SU-DHL-6 (cell line): ENCODE measurements at regions not wholly inside any gene's neighbourhood (a gene's known extent, or its start where the extent isn't known, plus 50 kb on each side); places are given as distances from the start of the nearest gene placed in this dataset.

ENCODE experiments used
- H2AFZ ChIP-seq: fragments of 200-600 bp; sonication (generic); 2 replicates; pipeline ENCODE4 v1.6.1; 2014; ENCODE audit warnings: low read depth, mild to moderate bottlenecking, moderate library complexity, mixed read lengths, antibody characterized with exemption, low read length; ENCODE audit not compliant: severe bottlenecking
- H3F3A ChIP-seq: fragments of 200-600 bp; shearing (Covaris generic); 2 replicates; pipeline ENCODE4 v1.6.0; 2016; ENCODE audit warnings: antibody characterized with exemption, mild to moderate bottlenecking; ENCODE audit not compliant: insufficient read depth
- H3K27ac ChIP-seq: fragments of 200-600 bp; sonication (generic); 2 replicates; pipeline ENCODE4 v1.5.1; 2016; ENCODE audit warnings: low read depth, mild to moderate bottlenecking, low read length, moderate library complexity, mixed read lengths
- H3K27me3 ChIP-seq: fragments of 200-600 bp; sonication (generic), shearing (Covaris generic); 2 replicates; pipeline ENCODE4 v1.6.0; 2014; ENCODE audit warnings: mild to moderate bottlenecking, low read length
- H3K36me3 ChIP-seq: fragments of 200-600 bp; sonication (generic); 2 replicates; pipeline ENCODE4 v1.6.1; 2014; ENCODE audit warnings: mild to moderate bottlenecking, low read length, mixed read lengths
- H3K4me2 ChIP-seq: fragments of 300-600, 200-600 bp; shearing (Covaris generic), sonication (generic); 2 replicates; pipeline ENCODE4 v1.6.0; 2014; ENCODE audit warnings: low read length, low read depth, mild to moderate bottlenecking; ENCODE audit not compliant: poor library complexity, severe bottlenecking
- H3K4me3 ChIP-seq: fragments of 200-600 bp; sonication (generic); 2 replicates; pipeline ENCODE4 v1.5.1; 2014; ENCODE audit warnings: antibody characterized with exemption, low read length, mild to moderate bottlenecking, mixed read lengths; ENCODE audit not compliant: insufficient read depth, poor library complexity, severe bottlenecking
- H3K79me2 ChIP-seq: fragments of 200-600 bp; sonication (generic); 2 replicates; pipeline ENCODE4 v1.6.1; 2014; ENCODE audit warnings: mild to moderate bottlenecking, low read length, moderate library complexity; ENCODE audit not compliant: insufficient read depth
- H3K9ac ChIP-seq: fragments of 200-600 bp; sonication (generic); 2 replicates; pipeline ENCODE4 v1.7.0; 2014; ENCODE audit warnings: mild to moderate bottlenecking, low read length
- H3K9me2 ChIP-seq: fragments of 200-600 bp; sonication (generic); replicated peaks from 2 replicates; pipeline ENCODE4 v1.6.1; 2014; ENCODE audit warnings: low read length; ENCODE audit not compliant: insufficient read depth
- H3K9me3 ChIP-seq: fragments of 200-600 bp; sonication (generic); 2 replicates; pipeline ENCODE4 v1.6.1; 2014; ENCODE audit warnings: low read length, mixed read lengths; ENCODE audit not compliant: insufficient read depth
- H4K20me1 ChIP-seq: fragments of 200-600 bp; sonication (generic); 2 replicates; pipeline ENCODE4 v1.6.1; 2014; ENCODE audit warnings: low read depth, mild to moderate bottlenecking, antibody characterized with exemption, low read length, moderate library complexity, mixed read lengths
- EZH2phosphoT487 ChIP-seq: fragments of 200-600 bp; sonication (generic), shearing (Covaris generic); conservative IDR thresholded peaks from 2 replicates; pipeline ENCODE4 v1.6.1; 2018; ENCODE audit warnings: mild to moderate bottlenecking, antibody characterized with exemption, low read length, moderate library complexity, mixed read lengths
- TF ChIP-seq, protein P1 (sequence below): fragments of 200-600 bp; sonication (generic); IDR thresholded peaks from one replicate; pipeline ENCODE4 v1.5.1; 2017; ENCODE audit warnings: antibody characterized with exemption, mild to moderate bottlenecking, low read length, moderate library complexity; ENCODE audit not compliant: insufficient read depth, poor library complexity, severe bottlenecking

GRCh38 chr3:55156851-55157650 is 229.2 kb upstream of the LRTM1 start:
- Histone ChIP-seq H3K27ac (no peak overlapping the region), H3K9me2 (no peaks in the 10 kb centered on the region), H3K79me2 (no peaks in the 10 kb centered on the region), H3K9me3 (no peaks in the 10 kb centered on the region), H3K4me2 (no peak overlapping the region), H3K4me3 (no peak overlapping the region), H3K27me3 (no peaks in the 10 kb centered on the region), H2AFZ (no peak overlapping the region), H3F3A (no peaks in the 10 kb centered on the region), H3K9ac (no peak overlapping the region), H4K20me1 (no peaks in the 10 kb centered on the region), H3K36me3 (no peaks in the 10 kb centered on the region)
- TF ChIP-seq, protein P1, sequence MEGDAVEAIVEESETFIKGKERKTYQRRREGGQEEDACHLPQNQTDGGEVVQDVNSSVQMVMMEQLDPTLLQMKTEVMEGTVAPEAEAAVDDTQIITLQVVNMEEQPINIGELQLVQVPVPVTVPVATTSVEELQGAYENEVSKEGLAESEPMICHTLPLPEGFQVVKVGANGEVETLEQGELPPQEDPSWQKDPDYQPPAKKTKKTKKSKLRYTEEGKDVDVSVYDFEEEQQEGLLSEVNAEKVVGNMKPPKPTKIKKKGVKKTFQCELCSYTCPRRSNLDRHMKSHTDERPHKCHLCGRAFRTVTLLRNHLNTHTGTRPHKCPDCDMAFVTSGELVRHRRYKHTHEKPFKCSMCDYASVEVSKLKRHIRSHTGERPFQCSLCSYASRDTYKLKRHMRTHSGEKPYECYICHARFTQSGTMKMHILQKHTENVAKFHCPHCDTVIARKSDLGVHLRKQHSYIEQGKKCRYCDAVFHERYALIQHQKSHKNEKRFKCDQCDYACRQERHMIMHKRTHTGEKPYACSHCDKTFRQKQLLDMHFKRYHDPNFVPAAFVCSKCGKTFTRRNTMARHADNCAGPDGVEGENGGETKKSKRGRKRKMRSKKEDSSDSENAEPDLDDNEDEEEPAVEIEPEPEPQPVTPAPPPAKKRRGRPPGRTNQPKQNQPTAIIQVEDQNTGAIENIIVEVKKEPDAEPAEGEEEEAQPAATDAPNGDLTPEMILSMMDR: no peak
- no peak for TF ChIP-seq EZH2phosphoT487

GRCh38 chr3:55147856-55148720 is 220.2 kb upstream of the LRTM1 start:
- Histone ChIP-seq H3K27ac (no peak overlapping the region), H3K36me3 (no peaks in the 10 kb centered on the region), H3K79me2 (no peaks in the 10 kb centered on the region), H3K4me2 (no peak overlapping the region), H3K9me2 (no peaks in the 10 kb centered on the region), H4K20me1 (no peaks in the 10 kb centered on the region), H3F3A (no peaks in the 10 kb centered on the region), H2AFZ (no peak overlapping the region), H3K9ac (no peak overlapping the region), H3K27me3 (no peaks in the 10 kb centered on the region), H3K9me3 (no peaks in the 10 kb centered on the region), H3K4me3 (no peak overlapping the region)
- TF ChIP-seq, protein P1: no peak
- TF ChIP-seq EZH2phosphoT487: no peak

DNA sequence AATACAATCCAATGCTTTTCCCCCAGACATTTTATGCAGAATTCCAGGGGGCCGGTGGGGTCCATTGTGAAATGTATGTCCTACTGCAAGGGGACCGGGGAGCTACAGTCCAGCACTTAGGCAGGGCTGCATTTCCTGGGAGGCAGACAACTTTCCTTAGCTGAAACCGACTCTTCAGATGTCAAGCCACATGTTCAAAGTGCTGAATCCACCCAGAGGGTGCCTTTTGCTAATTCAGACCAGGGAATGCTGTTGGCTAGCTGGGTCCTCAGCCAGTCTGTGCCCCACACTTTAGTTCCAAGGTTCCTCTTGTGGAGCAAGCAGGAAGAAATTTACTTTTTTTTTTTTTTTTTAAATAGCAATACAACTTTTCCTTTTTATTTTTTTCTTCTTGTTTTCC is 219.5 kb upstream of the LRTM1 start:
- Histone ChIP-seq H3K27me3 (no peaks in the 10 kb centered on the region), H2AFZ (no peak overlapping the region), H3K79me2 (no peaks in the 10 kb centered on the region), H3K4me2 (no peak overlapping the region), H3K4me3 (no peak overlapping the region), H3K9me2 (no peaks in the 10 kb centered on the region), H3K9ac (no peak overlapping the region), H3K36me3 (no peaks in the 10 kb centered on the region), H3K27ac (no peak overlapping the region), H3K9me3 (no peaks in the 10 kb centered on the region), H3F3A (no peaks in the 10 kb centered on the region), H4K20me1 (no peaks in the 10 kb centered on the region)
- TF ChIP-seq, protein P1: no peak
- no peak for TF ChIP-seq EZH2phosphoT487
